ENCODE measurements at regions not wholly inside any gene's neighbourhood (a gene's known extent, or its start where the extent isn't known, plus 50 kb on each side); places are given as distances from the start of the nearest gene placed in this dataset.
"Not testable (repeated sequence)": the region's sequence is repeated elsewhere in the genome, so short reads cannot be mapped to it uniquely, and the experiment has no call there.

- CTCF ChIA-PET: no interaction called here
- Histone ChIP-seq H4K8ac (ENCODE audit: low read depth in 2 of 2, low read length in 2 of 2) (no peak overlapping the region), H2BK15ac (ENCODE audit: low read depth, low read length) (no peak overlapping the region), H3K18ac (ENCODE audit: low read depth, low read length) (no peak overlapping the region), H4K5ac (ENCODE audit: low read depth, low read length) (no peak overlapping the region), H2AK5ac (ENCODE audit: low read depth, low read length) (no peak overlapping the region), H3K36me3 (ENCODE audit: control insufficient read depth, insufficient read depth, low read length) (no peaks in the 10 kb centered on the region), H3K27me3 (ENCODE audit: control insufficient read depth, insufficient read depth, low read length) (no peaks in the 10 kb centered on the region), H3K14ac (replicated peaks; ENCODE audit: low read depth, low read length) (no peak overlapping the region), H3K9ac (ENCODE audit: low read depth, low read length) (no peak overlapping the region), H2AK9ac (replicated peaks; ENCODE audit: low read depth, low read length, poor library complexity) (no peak overlapping the region), H3K4ac (ENCODE audit: low read depth, low read length) (no peak overlapping the region), H4K91ac (ENCODE audit: insufficient read depth, low read depth, low read length) (no peak overlapping the region), H3K23ac (ENCODE audit: low read depth, low read length) (no peak overlapping the region), H3K9me3 (ENCODE audit: control insufficient read depth, insufficient read depth, low read length) (peaks cover 6% of the 10 kb centered on the region), H2BK20ac (ENCODE audit: low read depth, low read length) (no peak overlapping the region), H3K79me1 (ENCODE audit: low read depth in 1 of 2, low read length in 2 of 2) (no peaks in the 10 kb centered on the region), H3K9me1 (ENCODE audit: insufficient read depth, low read length) (no peaks in the 10 kb centered on the region), H2AFZ (replicated peaks; ENCODE audit: low read length, poor library complexity) (no peak overlapping the region), H3K4me2 (ENCODE audit: low read depth, low read length) (no peak overlapping the region), H2BK120ac (ENCODE audit: low read depth, low read length) (no peak overlapping the region), H3K27ac (ENCODE audit: insufficient read depth, low read length) (no peak overlapping the region), H4K20me1 (ENCODE audit: insufficient read depth, low read length) (no peaks in the 10 kb centered on the region), H3K4me1 (ENCODE audit: control insufficient read depth, insufficient read depth, low read length) (no peaks in the 10 kb centered on the region), H3K4me3 (ENCODE audit: insufficient read depth, low read depth, low read length) (no peak overlapping the region), H2BK5ac (ENCODE audit: low read depth, low read length, poor library complexity, severe bottlenecking) (no peak overlapping the region), H3K56ac (ENCODE audit: extremely low read depth, insufficient read depth, low read length) (no peak overlapping the region)
- dilution Hi-C loops (cut with HindIII; ENCODE audit: low sequenced_read_pairs, unreplicated experiment): no loop called here
- WGBS, 2 experiments (ENCODE audit: extremely low coverage in 2 of 2, insufficient read length in 1 of 2): no CpG with 5 or more reads among the region's 5 CpGs
- no TSS peak for BruUV-seq (replicated peaks)
- intact Hi-C loops (cut with micrococcal nuclease): no loop called here
- DNase-seq (no peak), ATAC-seq (ENCODE audit: low read depth) (no peak)
- in situ Hi-C loops (cut with MboI; ENCODE audit: low sequenced_read_pairs): no loop called here
- no peak for TF ChIP-seq CEBPB (IDR thresholded peaks at IDR 0.05; ENCODE audit: low read depth, low read length)
- TF ChIP-seq CHD1 (IDR thresholded peaks at IDR 0.05; ENCODE audit: low read depth, low read length): no peak
- no peak for TF ChIP-seq NFE2L2 (IDR thresholded peaks at IDR 0.05; ENCODE audit: low read depth, low read length)
- no peak for TF ChIP-seq RAD21 (IDR thresholded peaks at IDR 0.05; ENCODE audit: low read length)
- TF ChIP-seq RFX5 (IDR thresholded peaks at IDR 0.05; ENCODE audit: low read depth, low read length): no peak
- TF ChIP-seq, protein P1, sequence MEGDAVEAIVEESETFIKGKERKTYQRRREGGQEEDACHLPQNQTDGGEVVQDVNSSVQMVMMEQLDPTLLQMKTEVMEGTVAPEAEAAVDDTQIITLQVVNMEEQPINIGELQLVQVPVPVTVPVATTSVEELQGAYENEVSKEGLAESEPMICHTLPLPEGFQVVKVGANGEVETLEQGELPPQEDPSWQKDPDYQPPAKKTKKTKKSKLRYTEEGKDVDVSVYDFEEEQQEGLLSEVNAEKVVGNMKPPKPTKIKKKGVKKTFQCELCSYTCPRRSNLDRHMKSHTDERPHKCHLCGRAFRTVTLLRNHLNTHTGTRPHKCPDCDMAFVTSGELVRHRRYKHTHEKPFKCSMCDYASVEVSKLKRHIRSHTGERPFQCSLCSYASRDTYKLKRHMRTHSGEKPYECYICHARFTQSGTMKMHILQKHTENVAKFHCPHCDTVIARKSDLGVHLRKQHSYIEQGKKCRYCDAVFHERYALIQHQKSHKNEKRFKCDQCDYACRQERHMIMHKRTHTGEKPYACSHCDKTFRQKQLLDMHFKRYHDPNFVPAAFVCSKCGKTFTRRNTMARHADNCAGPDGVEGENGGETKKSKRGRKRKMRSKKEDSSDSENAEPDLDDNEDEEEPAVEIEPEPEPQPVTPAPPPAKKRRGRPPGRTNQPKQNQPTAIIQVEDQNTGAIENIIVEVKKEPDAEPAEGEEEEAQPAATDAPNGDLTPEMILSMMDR (conservative IDR thresholded peaks at IDR 0.05; ENCODE audit: low read depth, low read length): no peak
- POLR2A ChIA-PET (ENCODE audit: unreplicated experiment): no interaction called here
These were observed 175.6 kb upstream of the CCNG1 start for GRCh38 chr5:163261647-163262269.

- H3K56ac ChIP-seq (ENCODE audit: extremely low read depth, insufficient read depth, low read length); H3K36me3 ChIP-seq (ENCODE audit: control insufficient read depth, insufficient read depth, low read length); H4K5ac ChIP-seq (ENCODE audit: low read depth, low read length); H4K20me1 ChIP-seq (ENCODE audit: insufficient read depth, low read length); H2BK15ac ChIP-seq (ENCODE audit: low read depth, low read length); H3K9ac ChIP-seq (ENCODE audit: low read depth, low read length); H3K4me2 ChIP-seq (ENCODE audit: low read depth, low read length); H3K27me3 ChIP-seq (ENCODE audit: control insufficient read depth, insufficient read depth, low read length); H3K18ac ChIP-seq (ENCODE audit: low read depth, low read length); ATAC-seq (ENCODE audit: low read depth); H2AK9ac ChIP-seq (replicated peaks; ENCODE audit: low read depth, low read length, poor library complexity); H3K23ac ChIP-seq (ENCODE audit: low read depth, low read length); H2BK5ac ChIP-seq (ENCODE audit: low read depth, low read length, poor library complexity, severe bottlenecking); H3K14ac ChIP-seq (replicated peaks; ENCODE audit: low read depth, low read length); H3K79me1 ChIP-seq (ENCODE audit: low read depth in 1 of 2, low read length in 2 of 2); H2AK5ac ChIP-seq (ENCODE audit: low read depth, low read length); CTCF ChIA-PET; dilution Hi-C loops (cut with HindIII; ENCODE audit: low sequenced_read_pairs, unreplicated experiment); H3K27ac ChIP-seq (ENCODE audit: insufficient read depth, low read length); DNase-seq; H2AFZ ChIP-seq (replicated peaks; ENCODE audit: low read length, poor library complexity); intact Hi-C loops (cut with micrococcal nuclease); H2BK120ac ChIP-seq (ENCODE audit: low read depth, low read length); BruUV-seq (replicated peaks); H3K9me3 ChIP-seq (ENCODE audit: control insufficient read depth, insufficient read depth, low read length); H4K8ac ChIP-seq (ENCODE audit: low read depth in 2 of 2, low read length in 2 of 2); H4K91ac ChIP-seq (ENCODE audit: insufficient read depth, low read depth, low read length); in situ Hi-C loops (cut with MboI; ENCODE audit: low sequenced_read_pairs); H3K4me3 ChIP-seq (ENCODE audit: insufficient read depth, low read depth, low read length); H3K4ac ChIP-seq (ENCODE audit: low read depth, low read length); H3K9me1 ChIP-seq (ENCODE audit: insufficient read depth, low read length); POLR2A ChIA-PET (ENCODE audit: unreplicated experiment); H2BK20ac ChIP-seq (ENCODE audit: low read depth, low read length); H3K4me1 ChIP-seq (ENCODE audit: control insufficient read depth, insufficient read depth, low read length): not testable (repeated sequence)
- WGBS, 2 experiments (ENCODE audit: extremely low coverage in 2 of 2, insufficient read length in 1 of 2): no CpG with 5 or more reads among the region's 5 CpGs
These were observed 171.1 kb upstream of the CCNG1 start for GRCh38 chr5:163266249-163266648.

Data from IMR-90 (cell line).